GM06990 (cell line): ENCODE measurements at regions not wholly inside any gene's neighbourhood (a gene's known extent, or its start where the extent isn't known, plus 50 kb on each side); places are given as distances from the start of the nearest gene placed in this dataset.

Source experiments
- DNase-seq: peaks from one replicate; pipeline ENCODE4 v3.0.0-alpha.2; 2011; ENCODE audit not compliant: insufficient read length; ENCODE audit errors: extremely low read depth
- H3K27me3 ChIP-seq: replicated peaks from 2 replicates; pipeline ENCODE4 v1.6.0; 2011; ENCODE audit warnings: low read length; ENCODE audit not compliant: control insufficient read depth, insufficient read depth
- H3K36me3 ChIP-seq: 2 replicates; pipeline ENCODE4 v1.5.1; 2011; ENCODE audit warnings: low read length; ENCODE audit not compliant: control insufficient read depth, insufficient read depth
- H3K4me3 ChIP-seq: replicated peaks from 2 replicates; pipeline ENCODE4 v1.5.1; 2011; ENCODE audit warnings: low read depth, mild to moderate bottlenecking, control low read depth, low read length
- TF ChIP-seq, protein P1 (sequence below): IDR thresholded peaks from 2 replicates; pipeline ENCODE4 v1.5.1; 2011; ENCODE audit warnings: low read length, control low read depth, mild to moderate bottlenecking, inconsistent platforms; ENCODE audit not compliant: insufficient read depth, poor library complexity, severe bottlenecking

- TF ChIP-seq, protein P1, sequence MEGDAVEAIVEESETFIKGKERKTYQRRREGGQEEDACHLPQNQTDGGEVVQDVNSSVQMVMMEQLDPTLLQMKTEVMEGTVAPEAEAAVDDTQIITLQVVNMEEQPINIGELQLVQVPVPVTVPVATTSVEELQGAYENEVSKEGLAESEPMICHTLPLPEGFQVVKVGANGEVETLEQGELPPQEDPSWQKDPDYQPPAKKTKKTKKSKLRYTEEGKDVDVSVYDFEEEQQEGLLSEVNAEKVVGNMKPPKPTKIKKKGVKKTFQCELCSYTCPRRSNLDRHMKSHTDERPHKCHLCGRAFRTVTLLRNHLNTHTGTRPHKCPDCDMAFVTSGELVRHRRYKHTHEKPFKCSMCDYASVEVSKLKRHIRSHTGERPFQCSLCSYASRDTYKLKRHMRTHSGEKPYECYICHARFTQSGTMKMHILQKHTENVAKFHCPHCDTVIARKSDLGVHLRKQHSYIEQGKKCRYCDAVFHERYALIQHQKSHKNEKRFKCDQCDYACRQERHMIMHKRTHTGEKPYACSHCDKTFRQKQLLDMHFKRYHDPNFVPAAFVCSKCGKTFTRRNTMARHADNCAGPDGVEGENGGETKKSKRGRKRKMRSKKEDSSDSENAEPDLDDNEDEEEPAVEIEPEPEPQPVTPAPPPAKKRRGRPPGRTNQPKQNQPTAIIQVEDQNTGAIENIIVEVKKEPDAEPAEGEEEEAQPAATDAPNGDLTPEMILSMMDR = no peak
- H3K27me3 ChIP-seq = no peaks in the 10 kb centered on the region; the same call in 1 of the 2 replicates
- DNase-seq = no peak
- no peaks in the 10 kb centered on the region for H3K36me3 ChIP-seq
- H3K4me3 ChIP-seq = no peak overlapping the region
Measured at GRCh38 chr1:88537787-88538186, 146.3 kb upstream of the PKN2 start.

DNA sequence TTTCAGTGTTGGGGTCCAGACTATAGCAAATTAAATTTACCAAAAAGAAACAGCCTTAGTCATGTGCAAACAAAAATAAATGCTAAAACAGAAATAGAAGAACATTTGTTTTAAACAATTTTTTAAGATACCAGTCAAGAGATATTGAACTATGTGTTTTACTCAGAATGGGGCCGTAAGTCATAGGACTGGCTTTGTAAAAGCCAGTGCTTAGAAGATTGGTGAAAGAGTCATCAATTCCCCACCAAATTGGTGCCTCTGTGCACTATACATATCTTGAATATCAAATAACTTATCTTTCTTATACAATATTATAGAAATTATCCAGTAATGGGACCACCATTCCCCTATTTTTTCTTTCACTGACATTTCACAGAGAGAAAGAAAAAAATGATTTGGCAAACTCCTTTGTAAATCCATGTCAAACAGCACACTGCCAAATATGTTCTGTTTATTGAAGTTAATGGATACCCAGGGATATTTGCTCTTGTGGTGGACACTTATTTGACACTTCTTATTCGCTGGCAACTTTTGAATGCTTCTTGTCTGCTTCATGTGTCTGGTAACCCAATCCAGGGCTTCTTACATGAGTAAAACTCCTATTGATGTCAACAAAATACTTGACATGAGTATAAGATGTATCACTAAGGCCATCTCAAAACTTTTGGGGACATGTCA is 145.7 kb upstream of the PKN2 start:
- no peak for DNase-seq
- Histone ChIP-seq H3K4me3 (no peak overlapping the region), H3K27me3 (no peaks in the 10 kb centered on the region; the same call in 1 of the 2 replicates), H3K36me3 (no peaks in the 10 kb centered on the region)
- TF ChIP-seq, protein P1 = no peak

DNA sequence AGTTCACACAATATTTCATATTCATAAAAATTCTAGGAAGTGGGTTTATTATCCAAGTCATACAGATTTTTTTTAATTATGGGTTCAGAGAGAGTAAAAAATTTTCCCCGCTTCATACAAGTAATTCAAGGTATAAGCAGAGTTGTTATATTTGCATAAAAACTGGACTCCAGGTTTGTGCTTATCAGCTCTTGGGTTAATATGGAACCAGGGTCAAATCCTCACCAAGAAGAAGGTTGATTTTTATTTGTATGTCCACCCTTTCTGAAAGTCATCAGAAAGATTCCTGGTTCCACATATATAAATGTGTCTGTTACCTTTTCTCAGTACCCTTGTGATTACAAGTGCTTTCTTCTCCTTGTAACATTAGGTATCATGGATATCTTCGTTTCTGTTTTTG is 143.8 kb upstream of the PKN2 start:
- H3K27me3 ChIP-seq = no peaks in the 10 kb centered on the region; the same call in 1 of the 2 replicates
- no peak overlapping the region for H3K4me3 ChIP-seq
- no peak for DNase-seq
- no peaks in the 10 kb centered on the region for H3K36me3 ChIP-seq
- TF ChIP-seq, protein P1 = no peak

GRCh38 chr1:88541596-88541995 is 142.5 kb upstream of the PKN2 start:
- no peaks in the 10 kb centered on the region for H3K36me3 ChIP-seq
- no peaks in the 10 kb centered on the region for H3K27me3 ChIP-seq
- TF ChIP-seq, protein P1 = no peak
- no peak overlapping the region for H3K4me3 ChIP-seq
- no peak for DNase-seq

- DNase-seq = no peak
- H3K27me3 ChIP-seq = no peaks in the 10 kb centered on the region
- H3K36me3 ChIP-seq = no peaks in the 10 kb centered on the region
- no peak overlapping the region for H3K4me3 ChIP-seq
- TF ChIP-seq, protein P1 = no peak
Measured at GRCh38 chr1:88544195-88544594, 139.9 kb upstream of the PKN2 start.

GRCh38 chr1:88549536-88549935 is 134.5 kb upstream of the PKN2 start:
- no peak for DNase-seq
- H3K4me3 ChIP-seq = no peak overlapping the region
- TF ChIP-seq, protein P1 = peak; percentile 2

More at GRCh38 chr1:88549536-88549935, 134.5 kb upstream of the PKN2 start:
- Histone ChIP-seq H3K36me3 (no peaks in the 10 kb centered on the region), H3K27me3 (no peaks in the 10 kb centered on the region)
